H9 (cell line): ENCODE measurements at regions not wholly inside any gene's neighbourhood (a gene's known extent, or its start where the extent isn't known, plus 50 kb on each side); places are given as distances from the start of the nearest gene placed in this dataset.

Experiments
- DNase-seq: peaks from one replicate; pipeline ENCODE4 v3.0.0-alpha.2; 2017
- H2AFZ ChIP-seq: one replicate; pipeline ENCODE4 v1.6.1; 2013; ENCODE audit warnings: mild to moderate bottlenecking, low read length, control low read depth, moderate library complexity
- H2AK5ac ChIP-seq: 2 replicates; pipeline ENCODE4 v1.6.1; 2013; ENCODE audit warnings: low read length, control low read depth, mixed read lengths; ENCODE audit not compliant: insufficient read length
- H2BK120ac ChIP-seq: one replicate; pipeline ENCODE4 v1.6.1; 2013; ENCODE audit warnings: low read depth, mild to moderate bottlenecking, low read length, control low read depth, inconsistent platforms; ENCODE audit not compliant: poor library complexity, severe bottlenecking
- H2BK12ac ChIP-seq: 2 replicates; pipeline ENCODE4 v1.6.1; 2013; ENCODE audit warnings: low read length, control low read depth, mixed read lengths, low read depth; ENCODE audit not compliant: insufficient read length
- H2BK15ac ChIP-seq: 2 replicates; pipeline ENCODE4 v1.6.1; 2013; ENCODE audit warnings: low read depth, low read length, control low read depth
- H2BK20ac ChIP-seq: one replicate; pipeline ENCODE4 v1.6.1; 2013; ENCODE audit warnings: low read depth, mild to moderate bottlenecking, low read length, control low read depth, inconsistent platforms; ENCODE audit not compliant: poor library complexity, severe bottlenecking
- H2BK5ac ChIP-seq: 2 replicates; pipeline ENCODE4 v1.6.1; 2013; ENCODE audit warnings: low read length, control low read depth, mixed read lengths; ENCODE audit not compliant: insufficient read length
- H3K14ac ChIP-seq: 2 replicates; pipeline ENCODE4 v1.6.1; 2013; ENCODE audit warnings: low read length, control low read depth; ENCODE audit not compliant: insufficient read depth
- H3K18ac ChIP-seq: 2 replicates; pipeline ENCODE4 v1.6.1; 2013; ENCODE audit warnings: low read depth, mild to moderate bottlenecking, mixed read lengths, low read length, control low read depth; ENCODE audit not compliant: insufficient read length
- H3K23ac ChIP-seq: 2 replicates; pipeline ENCODE4 v1.6.1; 2013; ENCODE audit warnings: low read length, control low read depth, mixed read lengths, low read depth; ENCODE audit not compliant: insufficient read length
- H3K23me2 ChIP-seq: 2 replicates; pipeline ENCODE4 v1.6.1; 2013; ENCODE audit warnings: low read depth, mild to moderate bottlenecking, mixed read lengths, low read length, control low read depth; ENCODE audit not compliant: insufficient read length, poor library complexity, severe bottlenecking
- H3K27ac ChIP-seq: 2 replicates; pipeline ENCODE4 v1.5.1; 2013; ENCODE audit warnings: low read length, control low read depth, mixed read lengths, low read depth; ENCODE audit not compliant: insufficient read length
- H3K27me3 ChIP-seq: 2 replicates; pipeline ENCODE4 v1.6.1; 2013; ENCODE audit warnings: low read length, control low read depth, inconsistent platforms; ENCODE audit not compliant: insufficient read depth
- H3K4ac ChIP-seq: 2 replicates; pipeline ENCODE4 v1.6.1; 2013; ENCODE audit warnings: low read depth, mild to moderate bottlenecking, control low read depth, inconsistent platforms, low read length, moderate library complexity
- H3K4me1 ChIP-seq: 2 replicates; pipeline ENCODE4 v1.6.1; 2013; ENCODE audit warnings: low read length, control low read depth, inconsistent platforms; ENCODE audit not compliant: insufficient read depth
- H3K4me2 ChIP-seq: 2 replicates; pipeline ENCODE4 v1.6.1; 2013; ENCODE audit warnings: low read length, control low read depth, mixed read lengths; ENCODE audit not compliant: insufficient read length, insufficient read depth
- H3K56ac ChIP-seq: 2 replicates; pipeline ENCODE4 v1.6.1; 2013; ENCODE audit warnings: low read depth, mild to moderate bottlenecking, mixed read lengths, low read length, control low read depth; ENCODE audit not compliant: insufficient read length
- H3K79me1 ChIP-seq: 2 replicates; pipeline ENCODE4 v1.6.1; 2013; ENCODE audit warnings: low read depth, mild to moderate bottlenecking, moderate library complexity, low read length, control low read depth, inconsistent platforms; ENCODE audit not compliant: insufficient read depth, poor library complexity, severe bottlenecking
- H3K79me2 ChIP-seq: 2 replicates; pipeline ENCODE4 v1.6.1; 2013; ENCODE audit warnings: low read length, control low read depth, inconsistent platforms; ENCODE audit not compliant: insufficient read depth
- H3K9ac ChIP-seq: 2 replicates; pipeline ENCODE4 v1.6.1; 2013; ENCODE audit warnings: low read length, control low read depth, mixed read lengths; ENCODE audit not compliant: insufficient read length; ENCODE audit errors: extremely low read depth
- H3K9me3 ChIP-seq: one replicate; pipeline ENCODE4 v1.6.1; 2013; ENCODE audit warnings: low read depth, low read length, inconsistent platforms; ENCODE audit not compliant: control insufficient read depth
- H3T11ph ChIP-seq: one replicate; pipeline ENCODE4 v1.6.1; 2013; ENCODE audit warnings: mild to moderate bottlenecking, low read length, control low read depth, inconsistent platforms
- H4K20me1 ChIP-seq: one replicate; pipeline ENCODE4 v1.6.1; 2013; ENCODE audit not compliant: control insufficient read depth, insufficient read length, insufficient read depth
- H4K5ac ChIP-seq: 2 replicates; pipeline ENCODE4 v1.6.1; 2013; ENCODE audit warnings: low read depth, mild to moderate bottlenecking, mixed read lengths, low read length, control low read depth; ENCODE audit not compliant: insufficient read length
- H4K8ac ChIP-seq: replicated peaks from 2 replicates; pipeline ENCODE4 v1.6.1; 2013; ENCODE audit warnings: low read length, control low read depth, mixed read lengths, low read depth; ENCODE audit not compliant: insufficient read length
- H4K91ac ChIP-seq: 2 replicates; pipeline ENCODE4 v1.6.1; 2013; ENCODE audit warnings: low read depth, mild to moderate bottlenecking, moderate library complexity, mixed read lengths, low read length, control low read depth; ENCODE audit not compliant: insufficient read length
- H3K27ac Mint-ChIP-seq, 3 experiments: 2 replicates in 2 of 3; 3 replicates in 1 of 3; pipeline ENCODE4 v1.8.0; 2020 to 2021; ENCODE audit warnings: mixed read lengths in 3 of 3, mild to moderate bottlenecking in 1 of 3, moderate library complexity in 1 of 3
- H3K27me3 Mint-ChIP-seq: 2 replicates; pipeline ENCODE4 v1.8.0; 2021; ENCODE audit warnings: low read depth, mild to moderate bottlenecking, moderate library complexity, mixed read lengths
- H3K36me3 Mint-ChIP-seq, 3 experiments: 2 replicates in 2 of 3; 3 replicates in 1 of 3; pipeline ENCODE4 v1.8.0; 2020 to 2021; ENCODE audit warnings: low read depth in 3 of 3, mixed read lengths in 3 of 3; ENCODE audit not compliant: insufficient read depth in 1 of 3
- H3K4me1 Mint-ChIP-seq, 2 experiments: 2 replicates each; pipeline ENCODE4 v1.8.0; 2020; ENCODE audit warnings: mixed read lengths in 2 of 2
- H3K4me3 Mint-ChIP-seq, 2 experiments: 2 replicates in 1 of 2; 3 replicates in 1 of 2; pipeline ENCODE4 v1.8.0; 2020 to 2021; ENCODE audit warnings: mild to moderate bottlenecking in 2 of 2, mixed read lengths in 2 of 2, moderate library complexity in 1 of 2
- H3K9me3 Mint-ChIP-seq, 2 experiments: 2 replicates in 1 of 2; 3 replicates in 1 of 2; pipeline ENCODE4 v1.8.0; 2020; ENCODE audit warnings: mild to moderate bottlenecking in 2 of 2, mixed read lengths in 2 of 2, moderate library complexity in 1 of 2
- WGBS: extraction: QIAGEN DNeasy Blood & Tissue Kit; methylation state at CpG from one replicate; pipeline ENCODE4 v1.1.7; 2013; ENCODE audit warnings: missing lambda C conversion rate, low lambda C conversion rate, mixed read lengths; ENCODE audit not compliant: insufficient read length; ENCODE audit errors: extremely low coverage; 5-methylcytosine and 5-hydroxymethylcytosine counted together
- TF ChIP-seq, protein P1 (sequence below): fragments of 200-600 bp; sonication (generic); conservative IDR thresholded peaks from 3 replicates; pipeline ENCODE4 v1.8.0; 2021; ENCODE audit warnings: antibody characterized with exemption, mild to moderate bottlenecking

DNA sequence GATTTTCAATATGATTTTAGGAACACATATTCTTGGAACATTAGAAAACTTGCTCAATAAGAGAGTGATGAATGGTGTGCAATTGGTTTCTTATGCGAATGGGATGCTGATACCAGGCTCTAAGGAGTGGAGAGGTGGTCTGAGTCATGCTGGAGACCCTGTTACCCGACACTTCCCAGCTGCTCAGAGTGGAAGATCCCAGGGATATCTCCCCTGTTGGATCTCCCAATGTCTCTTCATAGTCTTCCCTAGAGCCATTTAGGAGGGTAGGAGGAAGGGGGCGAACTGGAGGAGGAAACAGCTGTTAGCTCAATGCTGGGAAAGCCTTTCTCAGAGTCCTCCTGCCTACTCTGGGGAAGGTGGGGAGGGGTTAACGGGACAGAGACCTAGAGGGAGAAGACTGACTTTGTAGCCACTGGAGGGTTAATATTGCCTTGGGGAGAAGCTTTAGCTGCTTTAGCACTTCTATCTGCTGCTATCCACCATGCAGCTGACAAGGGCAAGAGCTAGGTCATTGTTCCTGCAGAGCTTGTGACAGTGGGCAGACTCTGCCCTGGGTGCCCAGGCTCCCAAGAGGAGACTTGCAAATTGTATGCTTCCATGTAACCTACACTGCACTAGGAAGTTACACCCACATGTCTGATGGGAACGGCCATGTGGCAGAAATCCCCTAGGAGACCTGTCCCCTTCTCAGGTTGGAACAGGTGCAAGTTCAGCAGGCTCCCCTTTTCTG is 301.0 kb downstream of the GADD45G start:
- no peaks in the 10 kb centered on the region for H4K20me1 ChIP-seq
- no peaks in the 10 kb centered on the region; a peak in 1 of 7 replicates for H3K36me3 Mint-ChIP-seq
- H3K9me3 Mint-ChIP-seq, result no peaks in the 10 kb centered on the region; a peak in 1 of 5 replicates
- H3K27ac Mint-ChIP-seq, result peak overlapping the region in 2 of 3 experiments; percentile 28 to 58; a peak in 2 of 7 replicates
- no peak overlapping the region for H3T11ph ChIP-seq
- H3K4me1 ChIP-seq, result peaks cover 5% of the 10 kb centered on the region
- H3K14ac ChIP-seq, result no peak overlapping the region
- no peaks in the 10 kb centered on the region for H3K27me3 ChIP-seq
- peaks cover 9% of the 10 kb centered on the region in 2 experiments for H3K4me1 Mint-ChIP-seq
- H3K79me2 ChIP-seq, result no peaks in the 10 kb centered on the region
- no peak overlapping the region for H2BK120ac ChIP-seq
- H3K23ac ChIP-seq, result no peak overlapping the region
- H3K18ac ChIP-seq, result no peak overlapping the region
- no peak overlapping the region for H3K9ac ChIP-seq
- no CpG with 5 or more reads among the region's 5 CpGs for WGBS
- no peaks in the 10 kb centered on the region for H3K79me1 ChIP-seq
- no peak overlapping the region for H4K5ac ChIP-seq
- no peak overlapping the region for H2AFZ ChIP-seq
- peaks cover 2% of the 10 kb centered on the region for H3K27me3 Mint-ChIP-seq
- H2AK5ac ChIP-seq, result no peak overlapping the region
- H3K4ac ChIP-seq, result no peak overlapping the region
- H2BK12ac ChIP-seq, result no peak overlapping the region
- no peak overlapping the region for H3K56ac ChIP-seq
- no peaks in the 10 kb centered on the region for H3K9me3 ChIP-seq
- H3K4me2 ChIP-seq, result no peak overlapping the region
- no peak overlapping the region for H4K91ac ChIP-seq
- no peak overlapping the region for H2BK5ac ChIP-seq
- no peak overlapping the region for H2BK15ac ChIP-seq
- no peak overlapping the region for H3K27ac ChIP-seq
- H3K4me3 Mint-ChIP-seq, result no peak overlapping the region
- TF ChIP-seq, protein P1, sequence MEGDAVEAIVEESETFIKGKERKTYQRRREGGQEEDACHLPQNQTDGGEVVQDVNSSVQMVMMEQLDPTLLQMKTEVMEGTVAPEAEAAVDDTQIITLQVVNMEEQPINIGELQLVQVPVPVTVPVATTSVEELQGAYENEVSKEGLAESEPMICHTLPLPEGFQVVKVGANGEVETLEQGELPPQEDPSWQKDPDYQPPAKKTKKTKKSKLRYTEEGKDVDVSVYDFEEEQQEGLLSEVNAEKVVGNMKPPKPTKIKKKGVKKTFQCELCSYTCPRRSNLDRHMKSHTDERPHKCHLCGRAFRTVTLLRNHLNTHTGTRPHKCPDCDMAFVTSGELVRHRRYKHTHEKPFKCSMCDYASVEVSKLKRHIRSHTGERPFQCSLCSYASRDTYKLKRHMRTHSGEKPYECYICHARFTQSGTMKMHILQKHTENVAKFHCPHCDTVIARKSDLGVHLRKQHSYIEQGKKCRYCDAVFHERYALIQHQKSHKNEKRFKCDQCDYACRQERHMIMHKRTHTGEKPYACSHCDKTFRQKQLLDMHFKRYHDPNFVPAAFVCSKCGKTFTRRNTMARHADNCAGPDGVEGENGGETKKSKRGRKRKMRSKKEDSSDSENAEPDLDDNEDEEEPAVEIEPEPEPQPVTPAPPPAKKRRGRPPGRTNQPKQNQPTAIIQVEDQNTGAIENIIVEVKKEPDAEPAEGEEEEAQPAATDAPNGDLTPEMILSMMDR, result no peak
- DNase-seq, result peak; percentile 48
- no peaks in the 10 kb centered on the region for H3K23me2 ChIP-seq
- H4K8ac ChIP-seq, result no peak overlapping the region
- no peak overlapping the region for H2BK20ac ChIP-seq
